ENCODE measurements at regions not wholly inside any gene's neighbourhood (a gene's known extent, or its start where the extent isn't known, plus 50 kb on each side); places are given as distances from the start of the nearest gene placed in this dataset.

DNA sequence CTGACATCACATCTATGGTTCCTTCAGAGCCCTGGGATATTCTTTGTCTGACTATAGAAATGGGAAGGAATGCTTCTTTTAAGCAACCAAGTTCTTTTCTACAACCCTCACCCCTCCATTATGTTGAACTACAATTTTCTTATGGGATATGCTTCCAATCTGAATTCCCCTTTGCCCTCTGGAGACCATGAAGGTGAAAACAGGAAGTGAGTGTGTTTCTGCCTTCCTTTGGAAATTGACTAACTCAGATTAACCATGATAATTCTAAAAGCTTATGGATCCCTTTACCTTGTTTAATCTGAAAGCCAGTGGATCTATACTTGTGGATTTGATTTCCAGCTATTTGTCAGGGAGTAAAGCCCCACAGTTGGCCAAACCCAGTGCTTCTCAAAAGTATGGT is 90.8 kb upstream of the SERTM1 start:
- H3K79me2 ChIP-seq (ENCODE audit: control insufficient read depth, insufficient read depth, low read length): no peaks in the 10 kb centered on the region
- no peaks in the 10 kb centered on the region for H3K36me3 ChIP-seq (ENCODE audit: control insufficient read depth, insufficient read depth, low read length)
- no peaks in the 10 kb centered on the region for H4K20me1 ChIP-seq (ENCODE audit: control insufficient read depth, extremely low read depth, insufficient read depth, low read length)
- no peak overlapping the region for H3K4me3 ChIP-seq (replicated peaks in 1 of 4; ENCODE audit: control extremely low read depth in 1 of 4, insufficient read depth in 1 of 4, low read depth in 3 of 4, low read length in 4 of 4)
- no peak overlapping the region for H2AFZ ChIP-seq (ENCODE audit: low read length)
- no peaks in the 10 kb centered on the region for H3K4me1 ChIP-seq (ENCODE audit: control insufficient read depth, extremely low read depth, insufficient read depth, low read length)
- TF ChIP-seq EZH2 (IDR thresholded peaks at IDR 0.05; ENCODE audit: low read length, missing control alignments) (no peak), CTCF (conservative IDR thresholded peaks at IDR 0.05 in 1 of 2, IDR thresholded peaks at IDR 0.05 in 1 of 2; ENCODE audit: low read depth in 1 of 2, low read length in 2 of 2) (no peak)
- no peak overlapping the region for H3K9ac ChIP-seq (ENCODE audit: insufficient read depth, low read length)
- no peaks in the 10 kb centered on the region for H3K27me3 ChIP-seq (ENCODE audit: control insufficient read depth, insufficient read depth, low read length)
- DNase-seq (ENCODE audit: low read depth in 2 of 2): no peak
- H3K4me2 ChIP-seq (ENCODE audit: extremely low read depth, insufficient read depth, low read length): no peak overlapping the region
- H3K27ac ChIP-seq (ENCODE audit: insufficient read depth, low read length): no peak overlapping the region
- no peaks in the 10 kb centered on the region for H3K9me3 ChIP-seq (ENCODE audit: control insufficient read depth, insufficient read depth, low read depth, low read length)

- Histone ChIP-seq H3K9me3 (ENCODE audit: control insufficient read depth, insufficient read depth, low read depth, low read length) (no peaks in the 10 kb centered on the region), H3K27ac (ENCODE audit: insufficient read depth, low read length) (no peak overlapping the region), H3K4me3 (replicated peaks in 1 of 4; ENCODE audit: control extremely low read depth in 1 of 4, insufficient read depth in 1 of 4, low read depth in 3 of 4, low read length in 4 of 4) (no peak overlapping the region), H3K9ac (ENCODE audit: insufficient read depth, low read length) (no peak overlapping the region), H3K4me1 (ENCODE audit: control insufficient read depth, extremely low read depth, insufficient read depth, low read length) (no peaks in the 10 kb centered on the region), H3K27me3 (ENCODE audit: control insufficient read depth, insufficient read depth, low read length) (no peaks in the 10 kb centered on the region), H3K36me3 (ENCODE audit: control insufficient read depth, insufficient read depth, low read length) (no peaks in the 10 kb centered on the region), H2AFZ (ENCODE audit: low read length) (no peak overlapping the region), H3K4me2 (ENCODE audit: extremely low read depth, insufficient read depth, low read length) (no peak overlapping the region), H4K20me1 (ENCODE audit: control insufficient read depth, extremely low read depth, insufficient read depth, low read length) (no peaks in the 10 kb centered on the region), H3K79me2 (ENCODE audit: control insufficient read depth, insufficient read depth, low read length) (no peaks in the 10 kb centered on the region)
- DNase-seq (ENCODE audit: low read depth in 2 of 2): no peak
- TF ChIP-seq CTCF (conservative IDR thresholded peaks at IDR 0.05 in 1 of 2, IDR thresholded peaks at IDR 0.05 in 1 of 2; ENCODE audit: low read depth in 1 of 2, low read length in 2 of 2) (no peak), EZH2 (IDR thresholded peaks at IDR 0.05; ENCODE audit: low read length, missing control alignments) (no peak)
Measured at GRCh38 chr13:36599641-36600040, 74.2 kb upstream of the SERTM1 start.

DNA sequence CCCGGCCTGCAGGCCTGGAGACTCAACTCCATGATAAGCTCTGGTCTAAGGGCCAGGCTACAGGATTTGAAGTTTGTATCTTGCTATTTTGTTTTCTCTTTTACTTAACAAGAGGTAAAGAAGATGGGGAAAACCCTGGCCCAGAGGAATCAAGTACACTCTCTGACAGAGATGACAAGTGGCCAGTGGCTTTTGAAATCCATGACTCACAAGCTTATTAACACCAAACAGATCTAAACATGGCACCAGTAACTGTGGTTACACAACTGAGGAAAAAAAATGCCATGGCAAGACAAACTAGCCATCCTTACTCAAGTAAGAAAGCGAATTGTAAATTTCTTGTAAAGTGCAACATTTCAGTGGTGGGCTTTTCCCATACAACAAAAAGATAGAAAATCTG is 72.6 kb upstream of the SERTM1 start:
- H3K9me3 ChIP-seq (ENCODE audit: control insufficient read depth, insufficient read depth, low read depth, low read length): no peaks in the 10 kb centered on the region
- H4K20me1 ChIP-seq (ENCODE audit: control insufficient read depth, extremely low read depth, insufficient read depth, low read length): no peaks in the 10 kb centered on the region
- H3K36me3 ChIP-seq (ENCODE audit: control insufficient read depth, insufficient read depth, low read length): no peaks in the 10 kb centered on the region
- H3K27ac ChIP-seq (ENCODE audit: insufficient read depth, low read length): no peak overlapping the region
- H2AFZ ChIP-seq (ENCODE audit: low read length): no peak overlapping the region
- H3K4me2 ChIP-seq (ENCODE audit: extremely low read depth, insufficient read depth, low read length): no peak overlapping the region
- no peak for TF ChIP-seq EZH2 (IDR thresholded peaks at IDR 0.05; ENCODE audit: low read length, missing control alignments)
- no peak for TF ChIP-seq CTCF (conservative IDR thresholded peaks at IDR 0.05 in 1 of 2, IDR thresholded peaks at IDR 0.05 in 1 of 2; ENCODE audit: low read depth in 1 of 2, low read length in 2 of 2)
- H3K4me1 ChIP-seq (ENCODE audit: control insufficient read depth, extremely low read depth, insufficient read depth, low read length): no peaks in the 10 kb centered on the region
- no peak for DNase-seq (ENCODE audit: low read depth in 2 of 2)
- no peak overlapping the region for H3K4me3 ChIP-seq (replicated peaks in 1 of 4; ENCODE audit: control extremely low read depth in 1 of 4, insufficient read depth in 1 of 4, low read depth in 3 of 4, low read length in 4 of 4)
- H3K9ac ChIP-seq (ENCODE audit: insufficient read depth, low read length): no peak overlapping the region
- H3K27me3 ChIP-seq (ENCODE audit: control insufficient read depth, insufficient read depth, low read length): no peaks in the 10 kb centered on the region
- H3K79me2 ChIP-seq (ENCODE audit: control insufficient read depth, insufficient read depth, low read length): no peaks in the 10 kb centered on the region

Data from fibroblast of lung (primary cell).